ENCODE measurements at regions not wholly inside any gene's neighbourhood (a gene's known extent, or its start where the extent isn't known, plus 50 kb on each side); places are given as distances from the start of the nearest gene placed in this dataset.
"Not testable (repeated sequence)": the region's sequence is repeated elsewhere in the genome, so short reads cannot be mapped to it uniquely, and the experiment has no call there.

DNA sequence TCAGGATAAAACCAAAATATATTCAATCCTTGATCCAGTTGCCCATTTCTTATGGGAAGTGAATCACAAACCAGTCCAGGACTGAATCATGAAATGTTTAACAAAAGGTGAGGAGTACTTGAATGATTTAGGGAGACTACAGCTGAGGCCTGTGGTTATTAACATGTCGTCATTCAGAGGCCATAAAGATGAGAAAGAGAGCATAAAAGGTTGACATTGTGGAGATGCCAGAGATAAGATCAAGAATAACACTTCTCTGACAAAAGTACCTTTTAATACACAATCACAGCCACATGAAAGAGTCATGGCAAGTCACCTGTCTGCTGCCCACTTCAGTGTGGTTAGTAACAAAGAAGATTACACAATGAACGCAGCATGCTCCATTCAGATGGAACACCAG is 1195.7 kb upstream of the SORCS1 start:
- DNase-seq (ENCODE audit: low read depth): peak; percentile 89

DNA sequence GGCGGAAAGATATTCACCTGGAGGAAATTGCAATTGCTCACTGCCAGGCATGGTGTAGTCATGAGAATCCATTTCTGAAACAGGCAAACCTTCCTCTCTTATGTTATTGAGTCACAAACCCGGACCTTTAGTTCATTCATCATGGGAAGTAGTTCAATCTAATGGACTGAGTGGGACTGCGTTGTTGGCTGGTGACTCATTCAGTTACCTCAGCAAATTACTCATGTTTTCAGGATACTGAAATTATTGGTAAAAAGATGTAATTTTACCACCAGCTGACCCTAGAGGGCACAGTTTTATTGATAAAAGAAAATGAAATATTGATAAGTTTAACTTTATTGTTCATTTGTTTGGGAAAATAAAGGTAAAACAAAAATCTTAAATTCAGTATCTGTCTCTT is 1194.4 kb upstream of the SORCS1 start:
- DNase-seq (ENCODE audit: low read depth): peak; percentile 96

DNA sequence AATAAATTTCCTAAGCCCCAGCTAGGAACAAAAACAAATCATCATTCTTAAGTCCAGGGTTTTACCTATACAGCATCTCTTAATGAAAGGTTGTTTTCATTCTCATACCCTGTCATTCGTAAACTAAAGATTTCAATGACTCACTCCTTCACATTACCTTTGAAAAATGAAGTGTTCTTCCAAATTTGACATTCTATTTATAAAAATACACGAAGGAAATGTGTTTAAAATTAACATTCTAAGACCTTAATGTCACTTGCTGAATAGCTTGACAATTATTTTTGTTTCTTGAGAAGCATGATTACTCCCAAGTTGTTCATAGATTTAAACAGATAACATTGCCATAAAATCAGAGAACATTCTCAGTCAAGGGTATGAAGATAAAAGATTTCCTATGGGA is 1188.3 kb upstream of the SORCS1 start:
- no peak for DNase-seq (ENCODE audit: low read depth)

DNA sequence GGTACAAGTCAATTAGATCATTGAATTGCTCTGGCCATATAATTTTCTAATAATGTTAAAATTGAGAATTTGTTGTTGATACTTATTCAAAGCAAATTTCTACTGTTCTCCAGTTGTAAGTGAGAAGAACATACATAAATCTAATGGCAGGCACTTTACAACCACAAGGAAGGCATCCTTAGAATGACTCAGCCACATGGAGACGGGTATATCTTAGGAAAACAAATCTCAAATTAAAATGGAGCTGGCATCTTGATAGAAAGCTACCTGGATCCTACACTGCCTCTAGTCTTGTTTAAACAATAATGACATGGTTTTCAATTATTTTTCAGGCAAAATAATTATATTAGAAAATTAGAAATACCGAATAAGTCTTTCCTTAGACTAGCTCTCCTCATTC is 1183.7 kb upstream of the SORCS1 start:
- DNase-seq (ENCODE audit: low read depth): no peak

- DNase-seq (ENCODE audit: low read depth): no peak
Observed at GRCh38 chr10:108346066-108346465, 1181.6 kb upstream of the SORCS1 start.

- DNase-seq (ENCODE audit: low read depth): no peak
Observed at GRCh38 chr10:108338146-108338545, 1173.6 kb upstream of the SORCS1 start.

DNA sequence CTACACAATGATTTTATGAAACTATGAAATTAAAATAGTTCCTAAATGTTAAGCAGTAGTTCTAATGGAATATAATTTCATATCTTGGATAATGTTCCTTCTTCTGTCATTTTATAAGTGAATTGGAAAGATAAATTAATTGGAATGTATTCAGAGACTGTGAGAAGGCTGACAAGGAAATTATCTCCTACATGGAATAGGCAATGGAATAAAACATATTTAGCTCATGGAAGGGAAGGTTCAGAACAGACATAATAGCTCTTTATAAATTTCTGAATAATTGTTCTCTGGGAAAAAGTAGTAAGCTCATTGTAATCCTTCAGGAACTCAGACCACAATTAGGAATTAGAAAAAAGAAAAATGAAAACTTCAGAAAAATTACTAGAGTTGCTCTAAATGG is 1172.3 kb upstream of the SORCS1 start:
- no peak for DNase-seq (ENCODE audit: low read depth)

DNA sequence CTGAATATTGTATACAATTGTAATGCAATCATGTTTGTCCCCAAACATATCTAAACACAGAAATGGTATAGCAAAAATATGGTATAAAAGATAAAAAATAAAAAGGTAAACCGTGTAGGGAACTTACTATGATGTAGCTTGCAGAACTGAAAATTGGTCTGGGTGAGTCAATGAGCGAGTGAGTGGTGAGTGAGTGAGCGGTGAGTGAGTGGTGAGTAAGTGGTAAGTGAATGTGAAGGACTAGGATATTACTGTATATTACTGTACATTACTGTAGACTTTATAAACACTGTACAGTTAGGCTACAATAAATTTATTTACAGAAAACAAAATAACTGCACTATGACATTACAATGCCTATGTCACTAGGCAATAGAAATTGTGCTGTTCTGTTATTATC is 1163.2 kb upstream of the SORCS1 start:
- no peak for DNase-seq (ENCODE audit: low read depth)

GRCh38 chr10:108323274-108323798 is 1158.8 kb upstream of the SORCS1 start:
- no peak for DNase-seq (ENCODE audit: low read depth)

DNA sequence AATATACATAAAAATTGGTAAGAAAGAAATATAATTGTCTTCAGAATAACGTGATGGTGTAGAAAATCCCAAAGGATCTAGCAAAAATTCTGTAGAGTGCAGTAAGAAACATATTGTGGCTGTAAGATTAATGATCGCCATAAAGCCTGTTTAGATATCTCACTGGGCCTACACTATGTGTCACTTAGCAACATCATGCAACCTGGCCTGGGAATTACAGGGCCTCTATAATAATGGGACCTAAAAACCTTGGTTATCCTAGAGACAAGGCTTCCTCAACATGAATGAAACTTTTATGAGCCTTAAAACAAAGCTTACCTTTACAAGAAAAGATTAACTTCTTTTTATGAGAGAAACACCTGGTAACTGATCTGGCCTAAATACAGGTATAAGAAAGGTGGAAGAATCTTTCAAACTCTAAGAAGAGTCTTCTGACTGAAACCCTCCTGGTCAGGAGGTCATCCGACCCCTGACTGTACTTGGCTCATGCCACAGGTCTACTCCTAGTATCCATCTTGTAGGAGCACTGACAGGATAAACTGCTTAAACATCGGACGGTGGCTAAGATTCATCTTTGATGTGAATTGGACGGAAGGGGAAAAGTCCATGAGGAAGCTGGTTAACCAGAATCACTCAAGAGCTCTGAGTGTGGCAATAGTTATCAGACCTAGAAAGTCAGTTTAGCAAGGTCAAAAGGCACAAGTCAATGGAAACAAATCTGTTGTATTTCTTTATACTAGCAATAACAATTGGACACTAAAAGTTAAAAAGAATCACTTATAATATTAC is 1155.1 kb upstream of the SORCS1 start:
- DNase-seq (ENCODE audit: low read depth): no peak

DNA sequence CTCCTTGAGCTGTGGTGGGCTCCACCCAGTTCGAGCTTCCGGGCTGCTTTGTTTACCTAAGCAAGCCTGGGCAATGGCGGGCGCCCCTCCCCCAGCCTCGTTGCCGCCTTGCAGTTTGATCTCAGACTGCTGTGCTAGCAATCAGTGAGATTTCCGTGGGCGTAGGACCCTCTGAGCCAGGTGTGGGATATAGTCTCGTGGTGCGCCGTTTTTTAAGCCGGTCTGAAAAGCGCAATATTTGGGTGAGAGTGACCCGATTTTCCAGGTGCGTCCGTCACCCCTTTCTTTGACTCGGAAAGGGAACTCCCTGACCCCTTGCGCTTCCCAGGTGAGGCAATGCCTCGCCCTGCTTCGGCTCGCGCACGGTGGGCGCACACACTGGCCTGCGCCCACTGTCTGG is 1151.1 kb upstream of the SORCS1 start:
- not testable (repeated sequence) for DNase-seq (ENCODE audit: low read depth)

GRCh38 chr10:108307925-108308312 is 1143.4 kb upstream of the SORCS1 start:
- no peak for DNase-seq (ENCODE audit: low read depth)

DNA sequence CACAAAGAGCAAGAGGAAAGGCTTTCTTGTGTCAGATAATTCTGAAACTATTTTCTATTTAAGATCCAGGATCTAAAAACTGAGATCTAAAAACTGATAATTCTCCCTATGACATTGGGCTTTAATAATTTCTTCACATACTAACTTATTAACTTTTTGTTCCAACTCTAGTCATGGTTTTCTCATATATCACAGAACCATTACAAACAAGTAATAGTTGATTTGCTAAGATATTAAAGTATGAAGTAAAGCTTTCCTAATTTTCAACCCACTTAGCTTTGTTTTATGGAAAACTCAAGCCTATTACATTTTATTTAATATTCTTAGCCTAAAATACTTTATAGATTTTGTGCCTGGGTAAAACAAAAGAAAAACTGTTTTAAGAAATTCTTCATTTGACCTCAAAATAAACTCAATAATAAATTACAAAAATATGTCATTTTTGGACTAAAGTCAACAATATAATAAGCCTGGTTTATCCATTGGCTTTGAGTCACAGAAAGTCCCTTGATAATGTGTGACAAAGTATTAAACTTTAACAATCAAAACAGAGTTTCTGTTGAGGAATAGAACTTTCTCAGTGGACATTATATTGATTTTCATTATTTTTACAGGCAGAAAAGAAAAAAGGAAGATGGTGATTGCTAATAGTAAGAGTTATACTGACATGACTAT is 1142.9 kb upstream of the SORCS1 start:
- DNase-seq (ENCODE audit: low read depth): no peak

GRCh38 chr10:108303149-108303548 is 1138.6 kb upstream of the SORCS1 start:
- DNase-seq (ENCODE audit: low read depth): no peak

DNA sequence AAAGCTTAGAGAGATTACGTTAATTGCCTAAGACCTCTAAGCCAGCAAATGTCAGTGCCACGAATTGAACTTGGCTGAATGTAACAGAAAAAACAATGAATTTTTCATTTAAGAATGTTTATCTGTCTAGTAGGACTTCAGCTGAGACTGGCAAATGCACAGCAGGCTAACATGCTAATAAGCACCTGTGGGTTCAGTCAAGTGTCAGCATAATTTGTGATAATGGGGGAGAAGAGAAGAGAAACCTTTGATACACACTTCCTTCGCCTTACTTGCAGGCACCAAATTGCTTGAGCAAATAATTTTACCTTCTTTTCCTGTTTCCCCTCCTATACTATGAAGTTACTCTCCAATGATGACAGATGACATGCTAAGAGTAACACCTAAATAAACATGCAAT is 1136.5 kb upstream of the SORCS1 start:
- DNase-seq (ENCODE audit: low read depth): no peak

DNA sequence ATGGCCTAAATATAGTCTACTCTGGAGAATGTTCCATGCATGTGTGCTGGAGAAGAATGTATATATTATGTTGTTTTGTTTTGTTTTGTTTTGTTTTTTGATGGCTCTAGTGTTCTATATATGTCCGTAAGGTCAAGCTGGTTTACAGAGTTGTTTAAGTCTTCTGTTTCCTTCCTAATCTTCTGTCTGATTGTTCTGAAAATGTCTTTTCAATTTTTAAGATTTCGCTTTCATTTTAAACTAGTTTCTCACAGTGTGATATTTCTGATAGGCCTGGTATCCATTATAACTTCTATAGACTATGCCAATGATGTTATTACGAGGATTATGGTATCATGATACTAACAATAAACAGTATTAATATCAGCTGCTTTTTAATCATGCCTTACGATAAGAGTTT is 1126.3 kb upstream of the SORCS1 start:
- DNase-seq (ENCODE audit: low read depth): no peak

DNA sequence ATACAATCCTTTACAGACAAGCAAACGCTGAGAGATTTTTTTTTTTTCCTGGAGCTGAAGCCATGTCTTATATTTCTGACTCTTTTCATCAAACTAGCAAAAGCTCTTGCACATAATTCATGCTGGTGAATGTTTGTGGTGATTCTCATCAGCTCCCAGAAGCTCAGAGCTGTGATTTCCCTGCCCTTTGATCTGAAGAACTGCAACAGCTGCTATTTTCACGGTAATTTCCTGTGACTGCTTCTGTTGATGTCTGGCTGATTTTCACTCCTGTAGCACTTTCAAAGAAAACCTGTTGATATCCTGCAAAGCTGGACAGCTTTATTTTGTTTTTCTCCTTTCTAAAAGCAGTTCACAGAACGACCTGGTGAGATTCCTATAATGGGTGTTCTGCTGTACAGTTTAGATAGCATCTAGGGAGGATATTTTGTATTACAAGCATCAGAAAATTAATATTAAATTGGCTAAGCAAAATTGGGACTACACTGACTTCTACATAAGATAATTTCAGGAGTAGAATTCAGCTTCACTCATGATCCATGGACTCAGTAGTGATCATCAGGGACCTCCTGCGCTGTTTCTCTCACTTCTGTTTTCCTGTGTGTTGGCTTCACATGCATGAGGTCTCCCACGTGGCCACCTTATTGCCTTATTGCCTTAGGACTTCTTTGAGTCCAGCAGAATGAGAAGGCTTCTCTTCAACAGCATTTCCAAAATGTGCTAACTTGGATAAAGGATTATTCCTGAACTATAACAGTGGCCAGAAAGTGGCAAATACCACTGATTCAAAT is 1111.6 kb upstream of the SORCS1 start:
- no peak for DNase-seq (ENCODE audit: low read depth)

DNA sequence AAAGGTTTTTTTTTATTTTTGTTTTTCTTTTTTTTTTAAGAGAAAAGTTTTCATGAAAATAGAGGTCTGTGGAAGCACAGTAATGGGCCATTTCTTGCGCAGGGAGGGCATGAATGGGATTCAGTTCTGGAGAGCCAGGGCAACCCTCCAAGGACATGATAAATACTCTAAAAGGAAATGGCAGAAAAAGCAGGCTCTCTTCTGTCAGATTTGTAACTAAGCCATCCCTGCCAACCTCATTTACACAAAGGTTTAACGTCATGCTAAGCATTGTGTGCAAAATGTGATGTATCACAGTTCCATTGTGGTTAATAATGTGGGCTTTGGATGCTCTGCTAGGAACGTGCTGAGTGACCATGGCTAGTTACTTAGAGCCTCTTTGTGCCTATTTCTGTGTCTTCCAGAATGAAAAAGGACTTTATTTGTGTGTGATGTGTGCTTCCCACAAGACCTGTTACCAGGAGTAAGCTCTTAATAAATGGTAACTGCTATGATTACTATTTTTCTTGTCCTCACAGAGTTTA is 1095.9 kb upstream of the SORCS1 start:
- no peak for DNase-seq (ENCODE audit: low read depth)

GRCh38 chr10:108254089-108254488 is 1089.6 kb upstream of the SORCS1 start:
- no peak for DNase-seq (ENCODE audit: low read depth)

- no peak for DNase-seq (ENCODE audit: low read depth)
Observed at GRCh38 chr10:108252771-108253170, 1088.3 kb upstream of the SORCS1 start.

- DNase-seq (ENCODE audit: low read depth): no peak
Observed at GRCh38 chr10:108250936-108251620, 1086.6 kb upstream of the SORCS1 start.

DNA sequence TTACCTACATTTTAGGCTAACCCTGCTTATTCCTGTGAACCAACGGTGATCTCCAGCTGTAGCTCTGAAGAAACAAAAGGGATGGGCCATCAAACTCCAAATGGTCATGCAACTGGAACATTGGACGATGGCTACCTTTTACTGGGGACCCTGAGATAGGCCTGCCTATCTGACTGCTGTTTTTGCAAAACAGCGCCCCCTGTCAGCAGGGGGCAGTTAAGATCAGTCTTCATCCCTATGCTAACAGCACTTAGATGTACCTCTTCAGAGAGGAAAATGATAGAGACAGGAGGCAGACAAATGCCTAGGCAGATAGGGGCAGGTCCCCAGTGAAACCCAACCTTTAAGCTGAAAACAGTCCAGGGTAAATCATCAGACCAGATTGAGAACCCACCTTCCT is 1085.4 kb upstream of the SORCS1 start:
- no peak for DNase-seq (ENCODE audit: low read depth)
